GM19043 (cell line): ENCODE measurements at regions not wholly inside any gene's neighbourhood (a gene's known extent, or its start where the extent isn't known, plus 50 kb on each side); places are given as distances from the start of the nearest gene placed in this dataset.
"Not testable (repeated sequence)": the region's sequence is repeated elsewhere in the genome, so short reads cannot be mapped to it uniquely, and the experiment has no call there.

ENCODE experiments used
- ATAC-seq: cut with Tn5 transposase; IDR thresholded peaks from one replicate; pipeline ENCODE4 v1.9.1; 2021; ENCODE audit warnings: low read depth; ENCODE audit not compliant: unreplicated experiment

DNA sequence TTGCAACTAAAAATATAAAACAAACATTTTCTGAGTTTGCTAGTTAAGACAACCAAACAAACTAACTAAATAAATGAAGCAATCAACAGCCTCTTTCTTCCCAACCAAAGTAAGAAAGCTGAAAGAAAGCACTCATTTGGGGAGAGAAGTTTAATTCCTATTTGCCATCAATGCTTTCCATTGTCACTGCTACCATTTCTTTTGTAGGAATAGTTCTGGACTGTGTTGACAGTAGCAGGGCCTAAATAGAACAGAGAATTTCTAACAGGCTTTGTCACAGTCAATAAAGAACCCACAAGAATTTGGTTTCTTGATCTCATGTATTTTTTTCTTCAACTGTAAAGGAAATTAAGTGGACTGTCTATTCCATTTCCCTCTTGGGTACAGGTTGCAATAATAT, 1886.4 kb upstream of the TENM3 start:
- ATAC-seq = no peak

DNA sequence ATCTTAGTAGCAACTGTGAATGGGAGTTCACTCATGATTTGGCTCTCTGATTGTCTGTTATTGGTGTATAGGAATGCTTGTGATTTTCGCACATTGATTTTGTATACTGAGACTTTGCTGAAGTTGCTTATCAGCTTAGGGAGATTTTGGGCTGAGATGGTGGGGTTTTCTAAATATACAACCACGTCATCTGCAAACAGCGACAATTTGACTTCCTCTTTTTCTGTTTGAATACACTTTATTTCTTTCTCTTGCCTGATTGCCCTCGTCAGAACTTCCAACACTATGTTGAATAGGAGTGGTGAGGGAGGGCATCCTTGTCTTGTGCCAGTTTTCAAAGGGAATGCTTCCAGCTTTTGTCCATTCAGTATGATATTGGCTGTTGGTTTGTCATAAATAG, 1883.1 kb upstream of the TENM3 start:
- not testable (repeated sequence) for ATAC-seq

DNA sequence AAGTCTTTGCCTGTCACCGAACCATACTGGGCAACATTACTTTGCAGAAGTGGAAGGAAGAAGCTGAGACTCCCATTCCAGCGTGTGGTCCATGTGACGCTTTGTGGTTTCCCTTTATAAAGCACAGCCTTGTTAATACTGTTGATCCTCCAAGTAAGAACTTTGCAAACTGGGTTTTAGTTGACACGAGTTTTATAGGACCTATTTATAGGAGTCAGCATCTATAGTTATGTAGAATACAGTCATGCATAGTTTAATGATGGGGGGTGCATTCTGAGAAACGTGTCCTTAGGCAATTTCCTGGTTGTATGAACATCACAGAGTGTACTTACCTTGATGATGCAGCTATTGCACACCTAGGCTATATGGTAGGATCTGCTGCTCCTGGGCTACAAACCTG, 1879.4 kb upstream of the TENM3 start:
- no peak for ATAC-seq

DNA sequence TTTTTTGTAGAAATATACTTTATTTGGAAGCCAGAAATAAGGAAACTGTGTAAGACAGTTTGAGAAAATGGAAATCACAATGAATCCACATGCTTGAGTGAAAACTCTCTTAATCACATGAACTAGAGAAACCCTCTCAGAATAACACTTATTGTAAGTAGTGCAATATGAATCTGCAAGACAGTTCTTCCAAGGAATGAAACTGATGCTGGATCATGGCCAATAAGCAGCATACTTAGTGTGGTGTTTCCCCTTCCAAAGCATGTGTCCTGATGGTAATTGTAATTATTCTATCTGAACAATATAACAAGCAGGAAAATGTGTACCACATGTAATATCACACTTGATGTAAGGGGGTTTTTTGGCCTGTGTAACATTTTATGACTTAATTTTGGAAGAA, 1870.5 kb upstream of the TENM3 start:
- no peak for ATAC-seq

DNA sequence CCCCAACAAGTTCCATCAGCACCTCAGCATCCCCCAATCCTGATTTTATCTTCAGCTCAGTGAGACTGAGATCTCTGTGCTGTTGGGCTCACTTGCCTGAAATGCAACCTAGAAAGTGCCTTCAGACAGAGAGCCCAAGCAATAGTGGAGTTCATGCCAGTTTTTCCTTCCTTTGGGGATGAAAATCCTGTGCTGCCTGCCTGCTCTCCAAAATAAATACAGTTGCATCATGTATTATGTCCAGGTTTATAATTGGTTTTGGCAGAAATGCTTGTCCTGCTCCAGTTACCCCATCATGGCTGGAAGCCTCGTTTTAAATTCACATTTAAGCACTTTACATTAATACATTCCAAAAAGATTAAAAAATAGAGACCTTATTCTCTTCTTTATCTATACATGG, 1865.5 kb upstream of the TENM3 start:
- no peak for ATAC-seq

DNA sequence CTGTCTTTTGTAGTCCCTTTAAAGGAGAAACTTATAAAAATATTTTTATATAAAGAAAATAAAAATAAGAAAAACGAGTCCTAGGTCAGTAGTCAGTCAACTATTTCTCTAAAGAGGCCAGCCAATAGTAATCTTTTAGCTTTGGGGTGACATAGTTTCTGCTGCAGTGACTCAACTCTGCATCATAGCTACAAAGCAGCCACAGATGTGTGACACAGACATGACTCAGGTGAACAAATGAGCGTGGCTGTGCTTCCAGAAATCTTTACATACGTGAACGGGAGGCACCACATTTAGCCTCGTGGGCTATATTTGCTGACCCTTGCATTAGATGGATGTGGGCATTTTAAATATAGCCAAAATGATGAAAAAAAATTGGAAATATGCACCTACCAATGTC, 1862.5 kb upstream of the TENM3 start:
- no peak for ATAC-seq

DNA sequence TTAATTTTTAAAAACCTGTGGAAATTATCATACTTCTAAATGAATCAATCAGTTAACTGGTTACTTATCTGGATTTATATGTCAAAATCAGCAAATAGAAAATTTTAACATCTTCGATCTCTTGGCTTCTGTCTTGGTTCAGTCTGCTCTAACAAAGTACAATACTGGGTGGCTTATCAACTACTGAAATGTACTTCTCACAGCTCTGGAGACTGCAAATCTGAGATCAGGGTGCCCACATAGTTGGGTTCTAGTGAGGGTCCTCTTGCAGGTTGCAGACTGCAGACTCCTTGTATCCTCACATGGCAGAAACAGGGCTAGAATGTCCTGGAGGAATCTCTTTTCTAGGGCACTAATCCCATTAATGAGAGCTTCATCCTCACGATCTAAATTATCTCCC, 1851.6 kb upstream of the TENM3 start:
- no peak for ATAC-seq

DNA sequence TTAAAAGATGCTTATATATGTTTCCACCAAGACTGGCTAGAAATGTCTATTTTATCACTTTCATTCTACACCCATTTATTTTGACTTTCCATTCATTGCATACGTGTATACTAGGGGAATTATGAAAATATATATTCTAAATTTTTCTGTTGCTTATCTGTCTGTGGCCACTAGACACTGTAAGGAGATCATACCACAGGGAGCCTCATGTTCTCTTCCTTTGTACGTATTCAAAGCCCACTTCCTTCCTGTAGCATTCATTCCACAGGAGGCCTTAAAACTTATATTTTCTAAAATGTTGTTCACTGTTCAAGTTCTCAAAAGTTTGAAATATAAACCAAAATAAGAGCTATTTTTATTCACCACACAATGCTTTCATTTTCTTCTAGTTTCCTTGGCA, 1848.9 kb upstream of the TENM3 start:
- ATAC-seq = no peak

DNA sequence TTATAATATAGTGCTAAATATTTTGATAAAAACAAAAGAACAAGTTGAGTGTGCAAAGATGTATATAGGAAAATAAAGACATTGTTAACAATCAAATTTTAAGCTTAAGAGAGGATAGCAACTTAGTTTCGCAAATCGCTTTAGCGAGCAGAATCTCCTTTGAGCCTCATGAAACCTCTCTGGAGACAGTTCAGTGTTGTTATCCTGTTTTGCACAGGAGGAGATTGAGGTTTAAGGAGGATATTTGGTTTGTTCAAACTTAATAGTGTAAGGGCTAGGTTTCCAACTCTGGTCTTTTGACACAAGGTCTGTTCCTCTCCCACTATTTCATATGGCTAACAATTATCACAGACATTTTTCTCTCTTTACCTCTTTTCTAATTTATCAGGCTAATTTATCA, 1848.5 kb upstream of the TENM3 start:
- ATAC-seq = no peak

DNA sequence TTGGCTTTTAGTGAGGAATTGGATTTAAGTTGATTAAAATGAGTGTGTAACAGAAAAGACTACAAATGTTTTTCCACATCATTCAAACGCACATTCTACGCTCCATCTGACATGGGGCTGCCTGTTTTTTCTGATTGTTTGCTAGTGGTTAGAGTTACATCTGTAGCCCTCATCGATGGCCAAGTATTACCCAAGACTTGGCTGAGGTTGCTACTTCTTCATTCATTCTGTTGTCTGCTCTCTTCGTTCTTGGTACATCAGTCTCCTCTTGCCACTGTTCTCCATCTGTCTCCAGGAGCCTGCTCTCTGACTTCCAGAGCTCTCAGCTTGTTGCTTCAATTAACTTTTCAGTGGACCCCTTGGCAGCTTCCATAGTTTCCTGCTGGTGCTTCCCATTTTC, 1844.6 kb upstream of the TENM3 start:
- no peak for ATAC-seq

DNA sequence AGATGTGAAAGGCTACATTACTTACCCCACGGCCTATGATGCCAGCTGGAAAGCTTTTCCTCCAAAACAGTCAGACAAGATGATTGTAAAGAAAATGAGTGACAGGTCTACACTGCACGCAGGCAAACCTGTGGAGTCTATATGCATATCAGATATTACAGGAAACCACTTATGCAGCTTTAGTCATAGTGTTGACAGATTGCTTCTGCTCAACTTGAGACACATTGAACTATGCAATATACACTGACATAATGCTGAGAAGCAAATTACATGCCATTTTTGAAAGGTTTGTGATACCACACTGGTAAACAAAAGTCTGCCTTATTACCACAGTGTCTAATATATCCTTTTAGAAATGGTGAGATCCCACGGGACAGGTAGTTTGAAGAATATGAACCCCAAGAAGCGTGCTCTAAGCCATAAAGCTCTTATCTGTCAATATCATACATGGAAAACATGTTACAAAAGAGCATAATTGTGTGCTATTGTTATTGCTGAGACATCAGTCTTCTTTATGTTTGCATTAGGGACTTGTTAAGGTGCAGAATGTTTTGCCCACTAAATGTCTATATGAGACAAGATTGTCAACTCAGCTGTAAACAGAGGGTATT, 1835.8 kb upstream of the TENM3 start:
- no peak for ATAC-seq

DNA sequence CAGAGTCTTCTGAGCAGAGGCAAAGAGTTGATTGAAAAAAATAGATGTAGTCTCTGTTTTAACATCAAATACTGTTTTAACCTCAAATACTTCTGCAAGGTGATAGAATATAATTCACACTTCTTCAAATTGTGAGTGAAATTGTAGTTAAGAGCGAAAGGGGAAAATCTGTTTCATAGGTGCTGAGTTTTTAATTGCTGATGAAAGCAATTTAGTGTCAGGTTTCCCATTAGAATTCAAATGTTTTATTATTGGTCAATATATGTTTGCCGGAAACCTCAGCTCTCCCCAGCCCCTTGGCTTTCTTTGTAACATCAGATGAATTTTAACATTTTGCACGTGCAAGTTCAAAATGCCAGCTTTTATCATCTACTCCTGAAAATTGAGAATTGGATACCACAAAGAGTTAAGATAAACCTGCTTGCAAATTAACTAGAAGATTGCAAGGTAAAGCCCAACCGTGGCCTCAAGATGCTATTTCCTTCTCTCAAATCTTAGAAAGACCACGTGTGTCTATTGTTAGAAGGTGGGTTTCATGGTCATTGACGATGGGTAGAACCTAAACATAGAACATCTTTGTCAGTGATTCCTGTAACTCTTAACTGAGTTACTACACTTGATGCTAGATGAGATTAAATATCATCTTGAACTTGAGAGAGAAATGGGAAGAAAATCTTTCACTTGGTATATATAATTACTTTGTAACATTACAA, 1824.2 kb upstream of the TENM3 start:
- no peak for ATAC-seq

DNA sequence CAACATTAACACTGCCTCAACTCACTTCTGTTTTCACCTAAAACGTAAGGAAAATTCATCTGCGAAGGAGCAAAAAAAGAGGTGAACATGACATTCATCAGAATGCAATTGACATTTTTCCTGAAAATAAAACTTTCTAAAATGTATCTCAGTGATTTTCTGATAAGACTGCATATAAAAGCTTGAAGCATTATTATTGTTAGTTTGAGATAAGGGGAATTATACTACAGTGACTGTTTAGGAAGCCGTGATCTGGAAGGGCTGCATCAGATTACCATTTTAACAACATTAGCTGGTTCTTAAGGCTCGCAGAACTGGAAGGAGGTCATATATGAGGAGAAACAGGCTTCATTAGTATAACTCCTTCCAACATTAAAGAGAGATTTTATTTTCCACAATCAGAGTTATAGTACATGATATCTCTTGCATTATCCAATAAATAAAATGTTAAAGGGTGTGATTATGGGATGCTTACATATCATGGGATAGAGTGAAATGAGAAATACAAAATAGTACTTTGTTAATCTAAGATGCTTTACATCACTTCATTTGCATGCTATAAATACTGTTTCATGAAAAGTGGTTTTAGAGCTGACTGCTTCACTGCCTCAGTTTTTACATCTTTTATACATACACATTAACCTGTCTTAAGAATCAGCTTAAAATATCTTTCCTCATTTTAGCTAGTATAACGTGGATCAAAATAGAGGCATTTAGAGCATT, 1820.1 kb upstream of the TENM3 start:
- no peak for ATAC-seq

DNA sequence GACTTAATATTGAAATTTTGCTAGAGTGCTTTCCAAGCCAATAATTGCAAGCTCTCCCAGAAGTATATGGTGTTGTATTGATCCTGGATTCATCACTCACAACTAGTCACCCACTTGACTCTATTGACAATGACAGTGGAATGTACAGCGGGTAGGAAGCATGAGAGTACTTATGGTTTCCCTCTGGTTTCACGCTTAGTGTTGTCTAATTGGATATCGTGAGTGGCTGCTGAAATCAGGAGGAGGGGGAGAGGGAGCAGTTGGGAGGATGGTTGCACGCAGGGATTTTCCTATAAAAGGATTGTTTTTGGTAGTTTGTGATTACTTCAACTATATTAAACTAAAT, 1819.5 kb upstream of the TENM3 start:
- ATAC-seq = no peak

DNA sequence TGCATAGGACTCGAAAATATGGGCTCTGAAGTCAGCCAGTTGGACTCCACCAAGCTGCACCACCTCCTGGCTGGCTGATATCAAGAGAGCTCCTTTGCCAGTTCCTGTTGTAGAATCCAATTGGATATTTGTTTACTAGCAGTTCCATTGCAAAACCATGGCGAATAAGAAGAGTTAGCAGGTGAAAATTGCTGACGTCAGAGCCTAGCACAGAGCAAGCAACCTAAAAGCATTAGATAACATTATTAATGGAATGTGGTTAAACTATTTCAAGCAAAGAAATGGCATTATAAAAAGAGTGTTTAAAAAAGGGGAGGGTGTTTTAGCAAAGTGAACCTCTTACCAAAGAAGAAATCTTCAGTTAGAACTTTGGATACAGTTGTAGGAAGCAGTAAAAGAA, 1816.3 kb upstream of the TENM3 start:
- ATAC-seq = no peak

DNA sequence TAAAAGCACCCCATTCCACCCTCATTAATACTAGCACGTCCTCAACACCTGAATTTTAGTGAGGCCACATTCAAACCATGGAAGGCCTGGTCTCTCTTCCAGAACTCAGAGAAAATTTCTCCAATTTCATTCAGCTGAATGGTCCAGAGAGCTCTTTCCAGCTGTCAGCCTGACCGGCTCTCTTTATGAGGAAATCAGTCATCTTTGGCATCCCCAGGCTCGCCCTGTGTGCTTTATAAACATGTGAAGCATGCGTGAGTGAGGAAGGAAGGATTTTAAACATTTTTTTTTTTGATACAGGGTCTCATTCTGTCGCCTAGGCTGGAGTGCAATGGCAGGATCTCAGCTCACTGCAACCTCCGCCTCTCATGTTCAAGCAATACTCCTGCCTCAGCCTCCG, 1812.9 kb upstream of the TENM3 start:
- ATAC-seq = no peak

DNA sequence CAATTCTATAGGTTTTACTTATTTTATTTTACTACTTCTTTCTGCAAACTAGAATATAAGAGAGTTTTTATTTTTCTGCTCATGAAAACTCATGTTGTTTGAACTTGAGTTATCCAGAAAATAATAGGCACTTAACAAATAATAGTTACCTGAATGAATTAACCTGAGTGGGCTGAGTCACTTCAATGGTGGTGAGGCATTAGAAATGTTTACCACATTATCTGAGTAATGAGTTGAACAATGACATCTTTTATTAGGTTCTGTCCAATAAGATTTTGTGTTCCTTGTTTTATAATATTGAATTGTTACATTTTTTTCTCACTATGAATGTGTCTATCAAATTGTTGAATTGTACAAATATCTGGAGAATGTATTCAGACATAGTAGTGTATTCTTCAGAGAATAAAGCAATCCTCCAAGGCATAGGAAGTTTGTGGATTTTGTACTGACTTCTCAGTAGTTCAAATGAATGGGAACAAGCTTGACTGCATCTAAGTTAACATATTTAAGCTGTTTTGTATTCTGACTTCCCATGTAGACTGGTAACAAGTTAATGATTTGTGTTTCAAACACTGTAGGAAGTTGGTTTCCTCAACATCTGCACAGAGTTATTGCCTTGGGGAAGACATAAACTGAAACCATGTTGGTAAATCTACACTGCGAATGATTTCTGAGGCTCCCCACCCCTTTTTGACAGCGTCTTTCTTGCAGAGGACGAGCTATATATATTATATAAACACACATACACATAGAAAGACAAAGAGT, 1808.9 kb upstream of the TENM3 start:
- peak; percentile 70 for ATAC-seq

DNA sequence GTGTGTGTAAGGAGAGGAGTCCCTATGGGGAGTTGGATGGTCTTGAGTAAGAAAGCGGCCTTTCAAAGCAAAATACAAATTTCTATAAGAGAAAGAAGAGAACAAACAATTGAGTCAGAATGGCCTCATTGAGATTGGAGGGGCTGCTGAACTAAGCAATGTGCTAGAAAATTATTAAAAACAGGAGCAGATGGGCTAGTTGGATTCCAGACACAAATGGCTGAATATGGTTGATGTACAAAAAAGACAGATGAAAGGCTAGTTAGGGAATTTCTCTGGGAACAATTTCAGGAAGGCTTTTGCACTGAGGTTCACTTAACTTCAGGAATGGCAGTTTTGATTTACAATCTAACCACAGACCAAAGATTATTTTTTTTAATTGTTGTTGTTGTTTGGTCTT, 1806.8 kb upstream of the TENM3 start:
- ATAC-seq = no peak

DNA sequence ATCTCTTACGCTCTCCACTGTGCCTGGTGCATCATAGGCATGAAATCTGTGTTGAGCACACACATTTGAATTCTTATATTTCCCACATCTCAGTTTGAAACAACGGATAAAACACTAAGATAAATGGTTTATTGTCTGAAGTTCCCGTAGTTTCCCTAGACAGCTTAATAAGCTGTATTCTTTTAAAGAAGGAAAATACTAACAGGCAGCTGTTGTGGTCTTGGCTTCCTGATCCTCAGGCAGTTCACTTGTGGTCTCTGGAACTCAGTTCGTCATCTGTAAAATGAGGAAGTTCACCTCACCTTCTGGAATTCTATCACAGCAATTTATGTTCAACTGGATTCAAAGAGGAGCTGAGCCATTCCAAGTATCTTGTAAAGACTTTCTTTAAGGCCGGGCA, 1805.6 kb upstream of the TENM3 start:
- no peak for ATAC-seq

DNA sequence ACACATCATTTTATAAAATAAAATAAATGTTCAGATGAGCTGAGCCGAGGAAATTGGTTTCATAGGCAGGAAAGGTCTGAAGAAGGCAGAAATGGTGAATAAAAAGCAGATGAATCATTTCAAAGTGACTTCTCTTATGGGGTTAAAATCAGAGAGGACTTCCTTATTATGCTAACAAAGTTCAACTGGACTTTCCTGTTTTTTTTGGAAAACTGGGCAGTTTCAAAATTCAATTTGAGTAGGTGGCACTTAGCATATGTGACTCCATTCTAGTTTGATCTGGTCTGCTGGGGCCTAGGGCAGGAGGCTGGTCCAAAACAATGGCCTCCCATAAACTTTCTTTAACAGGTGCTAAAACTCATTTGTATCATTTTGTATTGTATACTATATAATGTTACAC, 1794.9 kb upstream of the TENM3 start:
- no peak for ATAC-seq

DNA sequence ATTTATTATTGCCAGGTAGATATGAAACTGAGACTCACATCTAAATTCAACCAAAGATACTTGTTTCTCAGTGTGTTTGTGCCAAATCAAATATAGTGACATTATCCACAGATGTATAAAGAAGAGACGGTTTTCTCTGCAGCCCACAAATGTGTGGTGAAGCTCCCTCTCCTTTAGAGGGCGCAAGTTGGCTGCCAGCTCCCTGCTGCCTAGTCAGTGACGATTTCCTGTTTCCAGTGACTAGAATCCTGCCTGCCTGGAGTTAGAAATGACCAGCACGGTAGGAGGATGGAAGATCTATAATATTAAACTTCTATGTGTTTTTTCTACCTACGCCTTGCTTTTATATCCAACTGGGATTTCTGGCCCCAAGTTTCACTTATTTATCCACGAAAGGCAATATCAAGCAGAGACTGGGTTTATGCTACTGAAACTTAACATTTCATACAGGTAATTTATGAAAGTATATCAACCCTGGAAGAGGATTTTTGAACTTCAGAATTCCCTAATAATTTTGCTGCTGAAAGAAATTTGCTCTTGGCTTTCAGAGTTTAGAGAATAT, 1793.7 kb upstream of the TENM3 start:
- no peak for ATAC-seq
